GM12864 (cell line): ENCODE measurements at regions not wholly inside any gene's neighbourhood (a gene's known extent, or its start where the extent isn't known, plus 50 kb on each side); places are given as distances from the start of the nearest gene placed in this dataset.

Experiments used
- DNase-seq: peaks from one replicate; pipeline ENCODE4 v3.0.0-alpha.2; 2011; ENCODE audit warnings: low read depth
- H3K4me3 ChIP-seq: 2 replicates; pipeline ENCODE4 v1.5.1; 2011; ENCODE audit warnings: mild to moderate bottlenecking, low read depth, low read length, control low read depth
- CTCF ChIP-seq: IDR thresholded peaks from 2 replicates; pipeline ENCODE4 v1.5.1; 2011; ENCODE audit warnings: low read depth, mild to moderate bottlenecking, moderate library complexity, low read length, control low read depth, inconsistent platforms; ENCODE audit errors: missing control alignments

- no peak for TF ChIP-seq CTCF
- H3K4me3 ChIP-seq = no peak overlapping the region
- no peak for DNase-seq
Measured at GRCh38 chr3:193845144-193845543, 252.1 kb downstream of the OPA1 start.

GRCh38 chr3:193846569-193846968 lies 253.6 kb downstream of the OPA1 start:
- H3K4me3 ChIP-seq = no peak overlapping the region
- TF ChIP-seq CTCF = no peak
- no peak for DNase-seq

GRCh38 chr3:193847402-193847801 lies 254.4 kb downstream of the OPA1 start:
- TF ChIP-seq CTCF = no peak
- no peak for DNase-seq

GRCh38 chr3:193848547-193848946 lies 255.5 kb downstream of the OPA1 start:
- H3K4me3 ChIP-seq = no peak overlapping the region
- DNase-seq = no peak
- no peak for TF ChIP-seq CTCF

More at GRCh38 chr3:193847402-193847801, 254.4 kb downstream of the OPA1 start:
- no peak overlapping the region for H3K4me3 ChIP-seq

GRCh38 chr3:193850084-193850619 lies 257.1 kb downstream of the OPA1 start:
- no peak for TF ChIP-seq CTCF
- DNase-seq = no peak
- H3K4me3 ChIP-seq = no peak overlapping the region

GRCh38 chr3:193851428-193851847 lies 258.4 kb downstream of the OPA1 start:
- H3K4me3 ChIP-seq = no peak overlapping the region
- DNase-seq = no peak
- TF ChIP-seq CTCF = no peak

GRCh38 chr3:193851941-193852674 lies 259.1 kb downstream of the OPA1 start:
- no peak for DNase-seq
- no peak overlapping the region for H3K4me3 ChIP-seq

More at GRCh38 chr3:193851941-193852674, 259.1 kb downstream of the OPA1 start:
- TF ChIP-seq CTCF = no peak
